ENCODE measurements at regions not wholly inside any gene's neighbourhood (a gene's known extent, or its start where the extent isn't known, plus 50 kb on each side); places are given as distances from the start of the nearest gene placed in this dataset.
A peak's percentile ranks its signal among the peaks of the same experiment; 100 is the strongest.

- 86% methylated on average over 4 of the region's 4 CpGs for WGBS
- H3K27ac ChIP-seq, result no peak overlapping the region
- DNase-seq (ENCODE audit: low spot score in 2 of 2), result no peak
- H3K4me3 ChIP-seq, result no peak overlapping the region
- no peaks in the 10 kb centered on the region for H3K36me3 ChIP-seq
- H3K27me3 ChIP-seq, result no peaks in the 10 kb centered on the region
- no peaks in the 10 kb centered on the region for H3K4me1 ChIP-seq
- no peaks in the 10 kb centered on the region for H3K9me3 ChIP-seq
- TF ChIP-seq EP300 (IDR thresholded peaks at IDR 0.05) (no peak), POLR2A (IDR thresholded peaks at IDR 0.05) (no peak), CTCF (IDR thresholded peaks at IDR 0.05) (no peak), POLR2AphosphoS5 (IDR thresholded peaks at IDR 0.05) (no peak)
These were observed 745.1 kb downstream of the LTN1 start for GRCh38 chr21:28247454-28248020.

GRCh38 chr21:28240586-28240985, 752.1 kb downstream of the LTN1 start:
- Histone ChIP-seq H3K27me3 (no peaks in the 10 kb centered on the region), H3K36me3 (no peaks in the 10 kb centered on the region), H3K4me3 (no peak overlapping the region), H3K27ac (no peak overlapping the region), H3K9me3 (no peaks in the 10 kb centered on the region), H3K4me1 (peaks cover 17% of the 10 kb centered on the region)
- WGBS, result 87% methylated on average over 2 of the region's 2 CpGs
- TF ChIP-seq POLR2AphosphoS5 (IDR thresholded peaks at IDR 0.05), result no peak
- no peak for TF ChIP-seq POLR2A (IDR thresholded peaks at IDR 0.05)
- no peak for TF ChIP-seq EP300 (IDR thresholded peaks at IDR 0.05)
- no peak for TF ChIP-seq CTCF (IDR thresholded peaks at IDR 0.05)
- DNase-seq (ENCODE audit: low spot score in 2 of 2), result no peak

GRCh38 chr21:28239340-28239739, 753.3 kb downstream of the LTN1 start:
- H3K4me1 ChIP-seq, result peaks cover 23% of the 10 kb centered on the region
- 25% methylated on average over 2 of the region's 2 CpGs for WGBS
- H3K9me3 ChIP-seq, result no peaks in the 10 kb centered on the region
- DNase-seq (ENCODE audit: low spot score in 2 of 2), result peak in 1 of 2 donors; percentile 77
- no peaks in the 10 kb centered on the region for H3K36me3 ChIP-seq
- TF ChIP-seq POLR2A (IDR thresholded peaks at IDR 0.05) (no peak), POLR2AphosphoS5 (IDR thresholded peaks at IDR 0.05) (peak in 2 of 3 donors; percentile 50 to 71)
- H3K27me3 ChIP-seq, result no peaks in the 10 kb centered on the region
- no peak overlapping the region for H3K27ac ChIP-seq
- H3K4me3 ChIP-seq, result no peak overlapping the region

- no peak for TF ChIP-seq CTCF (IDR thresholded peaks at IDR 0.05)
- TF ChIP-seq POLR2A (IDR thresholded peaks at IDR 0.05), result no peak
- TF ChIP-seq EP300 (IDR thresholded peaks at IDR 0.05), result no peak
- no peak for TF ChIP-seq POLR2AphosphoS5 (IDR thresholded peaks at IDR 0.05)
- Histone ChIP-seq H3K36me3 (no peaks in the 10 kb centered on the region), H3K27me3 (no peaks in the 10 kb centered on the region), H3K4me3 (no peak overlapping the region), H3K27ac (no peak overlapping the region), H3K9me3 (no peaks in the 10 kb centered on the region), H3K4me1 (peaks cover 26% of the 10 kb centered on the region)
- WGBS, result 70% methylated on average over 2 of the region's 2 CpGs
- no peak for DNase-seq (ENCODE audit: low spot score in 2 of 2)
These were observed 755.0 kb downstream of the LTN1 start for GRCh38 chr21:28237661-28238060.

GRCh38 chr21:28235169-28235895, 757.3 kb downstream of the LTN1 start:
- TF ChIP-seq EP300 (IDR thresholded peaks at IDR 0.05), result no peak
- no peak overlapping the region for H3K27ac ChIP-seq

GRCh38 chr21:28234326-28234725, 758.4 kb downstream of the LTN1 start:
- Histone ChIP-seq H3K27me3 (no peaks in the 10 kb centered on the region), H3K4me3 (no peak overlapping the region), H3K4me1 (peaks cover 19% of the 10 kb centered on the region), H3K27ac (no peak overlapping the region), H3K9me3 (no peaks in the 10 kb centered on the region), H3K36me3 (no peaks in the 10 kb centered on the region)
- DNase-seq (ENCODE audit: low spot score in 2 of 2), result no peak
- TF ChIP-seq CTCF (IDR thresholded peaks at IDR 0.05) (no peak), EP300 (IDR thresholded peaks at IDR 0.05) (no peak), POLR2A (IDR thresholded peaks at IDR 0.05) (no peak), POLR2AphosphoS5 (IDR thresholded peaks at IDR 0.05) (no peak)
- 90% methylated on average over 3 of the region's 5 CpGs for WGBS

More at GRCh38 chr21:28235169-28235895, 757.3 kb downstream of the LTN1 start:
- peaks cover 26% of the 10 kb centered on the region for H3K4me1 ChIP-seq
- H3K9me3 ChIP-seq, result no peaks in the 10 kb centered on the region
- H3K36me3 ChIP-seq, result no peaks in the 10 kb centered on the region
- H3K4me3 ChIP-seq, result no peak overlapping the region
- DNase-seq (ENCODE audit: low spot score in 2 of 2), result no peak
- no peaks in the 10 kb centered on the region for H3K27me3 ChIP-seq
- 76% methylated on average over 3 of the region's 3 CpGs for WGBS

All from suprapubic skin (tissue), 4 donors.